ENCODE measurements at regions not wholly inside any gene's neighbourhood (a gene's known extent, or its start where the extent isn't known, plus 50 kb on each side); places are given as distances from the start of the nearest gene placed in this dataset.

DNA sequence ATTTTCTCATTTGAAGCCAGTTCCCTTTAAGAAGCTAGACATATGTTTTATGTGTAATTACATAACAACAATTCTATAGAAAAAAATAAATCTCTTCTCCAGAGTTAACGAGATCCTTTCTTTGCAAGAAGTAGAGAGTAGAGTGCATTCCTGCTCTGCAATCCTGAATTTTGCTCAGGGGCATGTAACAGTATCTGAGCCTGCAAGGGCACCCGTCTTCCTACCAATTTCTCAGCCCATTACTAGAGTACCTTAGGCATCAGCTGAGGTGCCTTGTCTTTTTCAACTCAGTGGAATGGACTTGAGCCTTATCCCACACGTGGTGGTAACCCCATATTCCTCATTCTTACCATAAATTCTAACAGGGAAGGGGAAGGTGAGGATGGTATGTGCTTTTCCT, 205.9 kb downstream of the IKZF2 start:
- no peak for DNase-seq (ENCODE audit: low read depth in 2 of 2)

DNA sequence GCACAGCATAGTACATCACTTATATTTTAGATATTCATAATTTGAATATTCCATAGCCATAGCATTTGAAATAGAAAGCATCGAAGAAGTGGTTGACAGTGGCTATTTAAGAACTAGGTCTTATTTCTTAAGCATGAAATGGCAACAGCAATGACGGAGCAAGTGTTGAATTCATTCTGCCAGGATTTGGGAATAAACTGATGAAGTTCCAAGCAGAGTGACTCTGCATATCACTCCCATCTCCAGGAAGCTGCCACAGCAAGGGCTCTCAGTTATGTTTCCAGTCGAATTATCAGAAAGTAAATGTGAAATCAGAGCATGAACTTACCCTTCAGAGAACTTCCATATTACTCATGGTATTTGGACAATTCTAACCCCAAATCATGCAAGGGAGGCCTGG, 208.1 kb downstream of the IKZF2 start:
- no peak for DNase-seq (ENCODE audit: low read depth in 2 of 2)

DNA sequence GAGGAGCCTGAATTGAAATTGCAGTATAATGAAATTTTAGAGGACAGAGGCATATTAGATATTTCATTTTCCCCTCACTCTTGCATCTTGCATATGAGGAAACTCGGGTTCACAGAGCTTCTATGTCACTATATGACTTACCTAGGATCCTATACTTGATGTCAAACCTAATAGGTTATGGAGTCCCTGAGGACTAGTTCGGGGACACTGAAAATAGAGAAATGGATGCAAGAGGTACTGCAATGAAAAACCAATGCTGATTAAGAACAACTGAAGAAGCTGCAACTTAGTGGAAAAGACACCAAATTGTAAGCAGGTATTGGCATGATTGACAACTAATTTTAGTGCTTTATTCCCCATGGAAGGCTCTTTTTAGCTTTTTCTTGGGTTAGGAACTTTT, 210.1 kb downstream of the IKZF2 start:
- no peak for DNase-seq (ENCODE audit: low read depth in 2 of 2)

DNA sequence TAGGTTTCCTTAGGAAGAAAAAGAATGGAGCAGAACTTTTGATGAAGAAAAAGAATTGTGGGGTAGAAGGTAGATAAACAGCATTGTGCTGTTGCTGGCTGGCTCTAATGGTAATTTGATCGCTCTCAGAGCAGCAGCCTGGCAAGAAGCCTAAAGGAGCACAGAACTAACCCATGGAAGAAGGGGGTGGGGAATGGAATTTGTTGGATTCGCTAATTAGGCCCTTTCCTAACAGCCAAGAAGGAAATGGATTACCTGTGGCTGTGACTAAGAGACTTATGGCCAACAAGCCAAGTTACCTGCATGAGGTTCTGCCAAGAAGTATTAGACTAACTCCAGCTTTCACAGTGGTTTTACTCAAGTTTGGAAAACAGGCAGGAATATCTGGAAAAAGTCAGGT, 210.6 kb downstream of the IKZF2 start:
- DNase-seq (ENCODE audit: low read depth in 2 of 2), result no peak

DNA sequence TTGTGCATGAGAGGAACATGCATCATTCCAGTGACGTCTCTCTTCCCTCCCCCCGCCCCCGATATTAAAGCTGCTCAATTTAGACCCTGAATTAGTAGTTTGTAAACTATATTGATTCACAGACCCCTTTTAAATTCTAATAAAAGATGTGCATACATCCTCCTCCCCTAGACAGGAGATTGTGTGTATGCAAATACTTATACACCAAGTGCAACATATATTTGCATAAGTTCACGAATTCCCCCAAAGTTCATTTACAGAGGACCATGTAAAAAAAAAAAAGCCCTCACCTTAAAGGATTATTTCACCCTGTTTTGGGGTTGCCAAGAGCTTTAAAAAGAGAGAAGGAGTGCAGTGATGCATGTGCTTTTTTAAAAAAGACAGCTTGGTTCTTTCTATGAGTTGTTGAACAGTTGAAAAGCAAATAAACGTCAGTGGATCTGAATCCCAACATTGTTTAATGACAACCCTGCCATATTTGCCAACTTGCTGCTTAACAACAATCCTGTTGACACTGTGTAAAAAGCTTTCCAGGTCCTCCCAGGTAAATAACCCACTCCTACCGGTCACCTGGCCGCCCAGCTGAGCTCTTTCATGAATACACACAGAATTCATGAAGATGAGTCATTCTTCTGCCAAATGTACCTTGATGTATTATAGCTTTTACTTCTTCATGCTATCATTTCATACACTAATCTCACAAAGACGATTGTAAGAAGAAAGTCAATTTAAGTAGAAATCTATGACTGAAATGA, 211.5 kb downstream of the IKZF2 start:
- DNase-seq (ENCODE audit: low read depth in 2 of 2), result no peak

DNA sequence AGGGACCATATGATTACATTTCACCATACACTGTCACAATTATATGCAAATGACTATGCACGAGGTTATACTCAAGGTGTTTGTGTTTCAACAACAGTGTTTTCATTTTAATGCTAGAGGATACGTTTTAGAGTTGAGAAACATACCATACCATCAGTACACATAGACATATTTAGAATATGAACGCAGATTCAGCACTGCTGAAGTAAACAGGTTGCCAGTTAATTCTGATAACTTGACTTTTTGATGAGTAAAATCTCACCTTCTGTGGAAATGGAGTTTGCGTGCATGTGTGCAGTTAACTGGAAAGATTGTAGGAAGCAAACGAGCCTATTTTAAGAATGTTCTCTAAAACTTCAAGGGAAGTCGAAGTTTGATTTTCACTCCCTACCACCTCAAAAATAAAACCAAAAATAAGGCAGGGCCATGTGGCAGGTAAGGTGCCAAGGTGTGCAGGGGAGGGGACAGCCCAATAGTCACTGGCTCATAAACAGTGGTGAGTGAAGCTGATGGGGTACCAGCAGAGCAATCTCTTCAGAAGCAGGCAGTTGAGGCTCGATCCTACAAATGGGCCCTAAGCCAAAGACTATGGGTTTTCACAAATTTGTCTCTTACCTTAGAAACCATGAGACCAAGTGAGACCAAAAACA, 213.1 kb downstream of the IKZF2 start:
- no peak for DNase-seq (ENCODE audit: low read depth in 2 of 2)

DNA sequence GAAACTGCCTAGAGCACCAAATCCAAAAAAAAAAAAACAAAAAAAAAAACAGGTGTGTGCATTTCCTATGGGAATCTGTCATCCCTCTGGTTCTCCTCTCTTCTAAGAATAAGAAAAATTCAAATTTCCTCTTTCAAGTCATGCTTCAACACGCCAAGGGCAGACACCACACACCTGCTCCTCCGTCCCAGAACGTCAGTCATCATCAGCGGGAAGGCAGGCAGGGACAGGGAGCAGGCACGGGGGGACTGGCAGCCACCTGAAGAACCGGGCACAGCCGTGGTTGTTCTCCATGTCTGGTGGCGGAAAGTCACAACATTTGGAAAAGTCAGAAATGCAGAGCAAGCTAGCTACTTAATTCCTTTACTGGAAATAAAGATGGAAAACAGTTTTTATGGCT, 214.8 kb downstream of the IKZF2 start:
- no peak for DNase-seq (ENCODE audit: low read depth in 2 of 2)

DNA sequence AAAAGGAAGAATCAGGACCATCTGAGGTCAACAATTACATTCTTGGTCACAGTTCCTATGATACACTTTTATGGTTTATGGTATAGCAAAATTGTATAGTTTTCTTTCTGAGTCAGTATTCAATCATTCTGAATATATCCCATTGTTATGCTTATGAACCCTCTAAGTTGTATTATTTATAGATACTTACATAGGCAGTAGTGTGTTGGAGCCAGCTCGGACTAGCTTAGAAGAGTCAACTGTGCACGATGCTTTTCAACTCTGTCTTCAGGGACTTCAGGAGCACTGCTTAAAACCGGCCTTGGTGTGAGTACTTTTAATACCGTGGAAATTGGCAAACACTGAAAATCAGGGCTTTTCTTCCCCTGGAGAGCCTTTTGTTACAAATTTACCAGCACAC, 215.7 kb downstream of the IKZF2 start:
- DNase-seq (ENCODE audit: low read depth in 2 of 2), result no peak

DNA sequence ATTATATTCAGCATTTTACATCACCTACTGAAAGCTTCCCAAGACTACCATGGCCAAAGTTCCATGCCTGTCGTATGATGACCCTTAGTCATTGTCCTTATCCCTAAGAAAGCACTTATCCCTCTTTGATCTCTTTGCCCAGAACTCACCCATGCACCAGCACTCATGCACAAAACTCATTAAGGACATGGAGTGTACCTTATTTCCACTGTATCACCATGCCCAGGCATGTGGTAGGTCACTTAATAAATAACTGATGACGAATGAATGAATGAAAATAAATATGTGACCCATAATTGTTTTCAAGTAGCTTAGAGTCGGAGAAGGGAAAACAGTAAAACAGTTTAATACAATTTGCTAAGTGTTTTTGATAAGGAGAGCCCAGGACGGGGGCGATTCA, 220.1 kb downstream of the IKZF2 start:
- DNase-seq (ENCODE audit: low read depth in 2 of 2), result no peak

DNA sequence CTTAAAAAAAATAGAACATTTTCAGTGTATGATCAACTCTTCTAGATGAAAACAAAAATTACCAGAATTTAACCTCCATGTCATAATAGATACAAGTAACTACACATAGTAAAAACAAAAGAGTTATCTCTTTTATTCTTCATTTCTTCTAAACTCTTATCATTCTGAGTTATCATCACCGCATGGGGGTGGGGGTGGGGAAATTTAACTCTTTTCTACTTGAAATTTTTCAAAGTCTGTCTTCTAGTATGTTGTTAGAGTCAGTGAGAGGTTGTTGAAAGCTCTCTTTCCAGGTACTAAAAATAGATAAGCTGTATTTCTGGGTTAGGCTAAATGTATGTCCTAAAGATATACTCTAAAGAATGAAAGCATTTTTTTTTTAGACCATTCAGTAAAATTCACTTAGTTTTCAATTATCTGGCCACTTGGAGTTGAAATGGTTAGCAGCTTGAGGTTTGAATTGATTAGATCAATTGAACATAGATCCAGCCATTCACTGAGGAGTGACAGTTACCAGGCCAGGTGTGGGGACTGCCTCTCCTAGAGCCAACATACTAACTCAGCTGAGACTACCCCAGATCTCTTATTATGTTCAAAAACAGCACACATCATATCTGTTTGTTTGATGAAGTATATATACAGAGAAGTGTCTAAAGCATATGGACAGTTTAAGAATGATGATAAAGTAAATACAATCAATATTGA, 220.7 kb downstream of the IKZF2 start:
- no peak for DNase-seq (ENCODE audit: low read depth in 2 of 2)

DNA sequence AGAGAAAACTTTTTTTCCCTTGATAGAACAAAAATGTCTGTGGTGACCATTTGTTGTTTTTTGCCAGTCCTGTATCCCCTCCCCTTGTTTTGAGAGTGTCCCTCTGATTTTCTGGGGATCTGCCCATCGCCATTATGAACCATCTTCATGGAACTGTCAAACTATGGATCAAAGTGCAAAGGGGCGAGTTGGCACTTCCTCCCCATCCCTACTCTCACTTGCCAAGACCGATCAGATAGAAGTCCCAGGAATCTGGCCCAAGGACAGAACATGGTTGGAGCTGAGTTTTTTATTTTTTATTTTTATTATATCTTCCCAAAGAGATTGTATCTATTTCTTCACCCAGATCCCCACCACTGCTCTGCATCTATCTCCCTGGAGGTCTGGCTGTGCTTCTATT, 221.4 kb downstream of the IKZF2 start:
- no peak for DNase-seq (ENCODE audit: low read depth in 2 of 2)

DNA sequence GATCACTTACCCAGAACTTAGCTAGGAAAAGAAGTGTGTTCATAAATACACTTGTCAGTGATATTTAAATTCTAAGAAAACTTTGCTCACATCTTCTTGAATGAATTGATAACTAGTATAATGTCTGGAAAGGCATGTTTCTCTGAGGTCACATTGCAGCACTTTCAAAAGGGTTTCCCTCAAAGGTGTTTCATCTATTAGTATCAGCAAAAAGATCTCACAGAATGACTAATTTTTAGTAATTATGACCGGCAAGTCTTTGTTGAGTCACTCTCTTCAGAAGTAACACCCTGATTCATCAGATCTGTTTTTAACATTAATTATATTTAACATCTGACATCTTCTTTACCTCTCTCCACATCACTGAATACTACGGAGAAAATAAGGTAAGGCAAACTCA, 222.3 kb downstream of the IKZF2 start:
- DNase-seq (ENCODE audit: low read depth in 2 of 2), result no peak

DNA sequence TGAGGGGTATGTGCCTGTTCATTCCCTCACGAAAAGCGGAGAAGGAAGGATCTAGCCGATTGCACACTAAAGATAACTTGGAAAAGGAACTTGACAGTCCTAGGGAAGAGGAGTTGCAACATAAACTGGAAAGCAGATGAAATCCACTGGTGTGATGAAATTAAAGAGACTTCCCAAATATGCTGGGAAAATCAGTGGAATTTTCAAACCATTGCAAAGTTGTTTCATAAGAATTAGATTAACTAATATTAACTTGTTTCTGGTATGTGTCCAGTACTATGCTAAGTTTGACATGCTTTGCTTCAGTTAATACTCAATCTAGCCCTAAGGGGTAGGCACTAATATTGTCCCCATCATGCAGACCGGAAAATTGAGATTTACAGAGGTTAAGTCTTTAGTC, 222.7 kb downstream of the IKZF2 start:
- DNase-seq (ENCODE audit: low read depth in 2 of 2), result no peak

DNA sequence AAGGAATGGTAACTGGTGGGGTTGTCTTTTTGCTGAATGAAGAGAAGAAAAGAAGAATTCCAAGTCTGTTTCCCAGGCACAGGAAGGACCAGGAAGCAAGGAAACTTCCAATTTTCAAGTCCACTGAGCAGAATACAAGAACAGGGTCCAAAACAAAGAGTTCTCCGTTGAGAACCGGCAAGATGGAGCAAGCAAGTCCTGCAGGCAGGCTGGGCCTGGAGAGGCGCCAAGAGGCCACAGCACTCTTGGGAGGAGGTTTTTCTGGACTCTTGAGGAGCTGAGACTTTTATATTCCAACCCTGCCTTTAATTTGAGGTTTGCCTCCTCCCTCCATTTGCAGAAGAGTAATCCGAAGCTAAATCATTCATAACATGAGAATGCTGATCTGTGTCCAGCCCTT, 224.5 kb downstream of the IKZF2 start:
- no peak for DNase-seq (ENCODE audit: low read depth in 2 of 2)

DNA sequence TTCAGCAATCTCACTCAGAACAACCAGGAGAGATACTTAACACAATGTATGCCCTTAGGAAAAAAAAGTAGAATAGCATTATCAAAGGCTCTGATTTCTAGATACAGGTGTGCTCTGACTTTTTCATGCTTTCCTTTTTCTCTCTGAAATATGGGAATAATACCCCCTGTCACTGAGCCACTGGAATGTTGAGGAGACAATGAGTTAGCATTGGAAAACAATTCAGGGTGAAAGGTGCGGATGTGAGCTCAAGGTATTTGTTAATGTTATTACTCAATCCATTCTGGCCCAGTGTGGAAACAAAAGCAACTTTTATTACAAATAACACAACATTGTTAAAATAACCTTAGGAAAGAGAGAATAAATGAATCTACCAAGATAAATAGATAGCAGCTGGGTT, 228.0 kb downstream of the IKZF2 start:
- no peak for DNase-seq (ENCODE audit: low read depth in 2 of 2)

DNA sequence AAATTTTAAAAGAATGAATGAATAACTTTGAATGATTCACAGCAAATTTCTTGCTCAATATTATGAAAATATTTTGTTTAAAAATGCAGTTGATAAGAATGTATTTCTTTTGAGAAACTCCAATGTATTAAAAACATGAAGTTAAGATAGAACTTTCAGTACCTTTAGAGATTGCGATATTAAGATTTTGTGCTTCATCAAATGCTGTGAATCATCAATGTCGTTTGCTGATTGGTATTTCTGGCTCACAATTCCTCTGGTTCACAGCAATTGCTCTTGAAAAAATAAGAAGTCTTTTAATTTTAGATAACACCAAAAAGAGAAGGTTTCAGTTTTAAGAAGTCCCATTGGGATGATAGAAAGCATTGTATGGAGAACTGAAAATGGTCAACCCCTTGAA, 228.7 kb downstream of the IKZF2 start:
- DNase-seq (ENCODE audit: low read depth in 2 of 2), result no peak

DNA sequence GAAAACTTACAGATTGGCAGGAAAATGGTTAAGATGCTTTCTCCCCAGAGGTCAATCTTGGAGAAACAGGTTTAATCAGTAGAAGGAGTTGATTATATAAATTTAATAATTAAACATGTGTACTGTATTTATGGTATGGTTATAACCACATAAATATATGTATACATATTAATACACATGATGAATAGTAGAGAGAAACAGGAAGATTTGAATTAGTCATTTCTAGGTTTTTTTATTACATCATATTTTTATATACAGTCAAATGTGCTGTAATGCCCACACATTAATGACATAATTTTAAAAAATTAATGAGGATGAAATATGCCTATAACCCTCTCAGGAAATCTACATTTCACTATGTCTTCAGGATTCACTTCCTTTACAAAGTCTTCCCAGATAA, 229.7 kb downstream of the IKZF2 start:
- no peak for DNase-seq (ENCODE audit: low read depth in 2 of 2)

DNA sequence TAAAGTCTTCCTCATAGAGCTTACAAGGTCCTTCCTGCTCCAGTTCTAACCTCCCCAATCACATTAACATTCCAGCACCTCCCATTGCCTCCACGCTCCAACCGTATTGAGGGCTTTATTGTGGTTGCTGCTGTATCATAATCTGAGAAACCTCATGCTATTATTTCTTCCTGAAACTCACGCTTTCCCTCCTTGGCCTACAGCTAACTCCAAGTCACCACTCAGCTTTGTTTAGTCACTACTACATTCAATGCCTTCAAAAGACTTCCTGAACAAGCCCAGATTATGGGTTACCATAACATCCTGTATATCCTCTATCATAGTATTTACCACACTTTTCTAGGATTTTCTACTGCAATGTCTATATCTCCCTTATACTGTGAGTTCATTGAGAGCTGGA, 230.4 kb downstream of the IKZF2 start:
- no peak for DNase-seq (ENCODE audit: low read depth in 2 of 2)

DNA sequence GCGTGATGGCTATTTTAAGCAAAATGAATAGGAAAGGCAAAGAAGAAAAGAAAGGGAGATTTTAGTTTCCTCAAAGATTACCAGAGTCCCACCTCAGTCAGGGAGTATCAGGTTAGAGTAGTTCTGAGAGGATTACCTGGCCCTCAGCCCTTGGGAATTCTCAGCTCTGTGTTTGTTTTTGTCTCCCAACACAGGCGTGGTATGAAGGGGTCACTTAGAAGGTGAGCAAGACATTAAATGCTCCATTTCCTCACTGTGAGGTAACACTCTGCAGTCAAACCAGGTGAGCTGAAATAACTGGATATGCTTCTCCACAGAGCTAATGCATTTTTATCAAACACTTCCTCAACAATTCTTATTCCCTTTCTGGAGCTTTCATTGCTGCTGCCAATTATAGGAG, 232.2 kb downstream of the IKZF2 start:
- no peak for DNase-seq (ENCODE audit: low read depth in 2 of 2)

DNA sequence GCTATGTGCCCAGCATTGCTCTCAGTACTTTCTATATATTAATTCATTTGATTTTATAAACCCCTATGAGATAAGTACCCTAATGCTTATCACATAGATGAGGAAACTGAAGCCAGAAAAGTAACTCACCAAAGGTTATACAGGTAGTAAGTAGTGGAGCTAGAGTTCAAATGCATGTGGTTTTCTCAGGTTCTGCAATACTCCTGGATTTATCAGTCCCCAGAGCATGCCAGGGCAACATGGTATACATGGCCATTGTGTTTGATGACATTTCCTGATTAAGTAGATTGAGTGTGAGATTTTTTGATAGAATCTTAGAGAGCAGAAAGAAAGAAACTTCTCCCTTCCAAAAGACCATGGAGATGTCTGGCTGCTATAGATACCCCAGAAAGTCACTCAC, 233.1 kb downstream of the IKZF2 start:
- DNase-seq (ENCODE audit: low read depth in 2 of 2), result no peak

DNA sequence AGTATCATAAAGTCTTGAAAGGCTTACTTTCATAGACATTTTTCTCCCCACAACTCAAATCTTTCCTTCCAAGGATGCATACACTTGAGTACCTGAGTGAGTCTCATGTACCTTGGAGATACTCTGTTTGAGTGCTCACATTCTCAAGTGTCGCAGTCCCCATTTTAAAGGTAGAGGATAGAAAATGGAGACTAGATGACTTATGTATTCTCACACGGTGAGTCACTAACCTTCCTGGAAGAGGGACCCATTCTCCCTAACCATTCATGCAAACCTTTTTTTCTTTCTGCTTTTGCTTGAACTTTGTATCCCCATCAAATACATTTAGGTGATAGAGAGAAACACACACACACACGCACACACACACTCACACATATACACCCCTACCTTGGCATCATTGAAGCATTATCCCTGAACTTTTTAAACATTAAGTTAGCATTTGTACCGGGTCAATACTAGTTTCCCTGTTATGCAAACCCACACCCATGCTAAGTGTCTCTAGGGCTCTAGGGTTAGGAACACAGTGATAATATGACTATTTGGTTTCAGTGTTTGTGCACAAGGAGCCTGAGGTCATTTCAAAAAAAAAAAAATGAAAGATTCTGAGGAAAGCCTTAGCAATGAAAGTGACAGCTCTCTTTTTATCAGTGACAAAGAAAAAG, 236.2 kb downstream of the IKZF2 start:
- DNase-seq (ENCODE audit: low read depth in 2 of 2), result no peak

DNA sequence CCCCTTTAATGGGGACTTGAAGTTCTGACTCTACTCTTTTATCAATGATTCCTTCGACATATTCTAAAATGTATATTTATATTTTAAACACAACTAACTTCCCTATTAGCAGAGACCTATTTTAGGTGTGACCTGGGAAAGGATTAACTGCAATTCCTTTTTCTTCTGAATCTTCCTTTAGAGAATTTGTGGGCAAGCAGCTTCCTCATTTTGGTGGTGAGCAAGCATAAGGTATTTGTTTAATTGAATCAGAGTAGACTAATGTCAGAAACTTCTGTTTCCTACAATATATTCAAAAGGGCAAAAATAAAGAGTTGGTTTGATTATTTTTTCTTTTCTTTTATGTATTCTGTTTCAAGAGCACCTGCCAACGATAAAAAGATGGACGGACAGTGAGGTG, 237.0 kb downstream of the IKZF2 start:
- DNase-seq (ENCODE audit: low read depth in 2 of 2), result no peak

Measured in stimulated activated CD8-positive, alpha-beta memory T cell treated with anti-CD3 and anti-CD28 coated beads, Interleukin-7, amount 100 ng/mL, for 4 hours (primary cell).